ENCODE measurements at regions not wholly inside any gene's neighbourhood (a gene's known extent, or its start where the extent isn't known, plus 50 kb on each side); places are given as distances from the start of the nearest gene placed in this dataset.

GRCh38 chr3:44130249-44130648 lies 111.4 kb upstream of the TOPAZ1 start:
- Histone ChIP-seq H3K4me2 (no peak overlapping the region), H3K27ac (ENCODE audit: low read depth in 2 of 2, low read length in 1 of 2) (no peak overlapping the region), H3K4me3 (ENCODE audit: low read depth in 2 of 2, low read length in 1 of 2) (no peak overlapping the region), H3K79me2 (ENCODE audit: insufficient read depth) (no peaks in the 10 kb centered on the region), H4K20me1 (ENCODE audit: insufficient read depth) (no peaks in the 10 kb centered on the region), H3F3A (replicated peaks; ENCODE audit: insufficient read depth) (no peaks in the 10 kb centered on the region), H3K9me2 (no peaks in the 10 kb centered on the region), H3K9me3 (no peaks in the 10 kb centered on the region), H3K4me1 (ENCODE audit: control insufficient read depth in 1 of 2, insufficient read depth in 2 of 2, low read depth in 1 of 2, low read length in 1 of 2) (no peaks in the 10 kb centered on the region), H2AFZ (ENCODE audit: low read depth) (no peak overlapping the region), H3K9ac (no peak overlapping the region), H3K36me3 (replicated peaks in 1 of 2; ENCODE audit: control insufficient read depth in 1 of 2, insufficient read depth in 2 of 2, low read length in 1 of 2) (no peaks in the 10 kb centered on the region), H3K27me3 (ENCODE audit: insufficient read depth) (no peaks in the 10 kb centered on the region)
- ChIA-PET POLR2A (no interaction called here), CTCF (no interaction called here)
- TF ChIP-seq YY1 (IDR thresholded peaks at IDR 0.05; ENCODE audit: low read depth) (no peak), FOXJ3 (CRISPR knock-in tag; IDR thresholded peaks at IDR 0.05) (no peak), CHD2 (IDR thresholded peaks at IDR 0.05; ENCODE audit: low read length, partially characterized antibody) (no peak), SMC3 (IDR thresholded peaks at IDR 0.05; ENCODE audit: low read depth, low read length) (no peak), TCF12 (IDR thresholded peaks at IDR 0.05) (no peak), EZH2phosphoT487 (IDR thresholded peaks at IDR 0.05; ENCODE audit: borderline replicate concordance, low read depth) (no peak), GABPA (IDR thresholded peaks at IDR 0.05; ENCODE audit: low read depth) (no peak), RCOR1 (IDR thresholded peaks at IDR 0.05; ENCODE audit: low read length) (no peak), REST (IDR thresholded peaks at IDR 0.05; ENCODE audit: low read depth, low read length) (no peak), EP300 (IDR thresholded peaks at IDR 0.05; ENCODE audit: borderline replicate concordance in 1 of 2, low read depth in 1 of 2, low read length in 1 of 2) (no peak)
- TF ChIP-seq, protein P1, sequence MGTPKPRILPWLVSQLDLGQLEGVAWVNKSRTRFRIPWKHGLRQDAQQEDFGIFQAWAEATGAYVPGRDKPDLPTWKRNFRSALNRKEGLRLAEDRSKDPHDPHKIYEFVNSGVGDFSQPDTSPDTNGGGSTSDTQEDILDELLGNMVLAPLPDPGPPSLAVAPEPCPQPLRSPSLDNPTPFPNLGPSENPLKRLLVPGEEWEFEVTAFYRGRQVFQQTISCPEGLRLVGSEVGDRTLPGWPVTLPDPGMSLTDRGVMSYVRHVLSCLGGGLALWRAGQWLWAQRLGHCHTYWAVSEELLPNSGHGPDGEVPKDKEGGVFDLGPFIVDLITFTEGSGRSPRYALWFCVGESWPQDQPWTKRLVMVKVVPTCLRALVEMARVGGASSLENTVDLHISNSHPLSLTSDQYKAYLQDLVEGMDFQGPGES (IDR thresholded peaks at IDR 0.05; ENCODE audit: low read depth, low read length), result no peak
- TF ChIP-seq, protein P2, sequence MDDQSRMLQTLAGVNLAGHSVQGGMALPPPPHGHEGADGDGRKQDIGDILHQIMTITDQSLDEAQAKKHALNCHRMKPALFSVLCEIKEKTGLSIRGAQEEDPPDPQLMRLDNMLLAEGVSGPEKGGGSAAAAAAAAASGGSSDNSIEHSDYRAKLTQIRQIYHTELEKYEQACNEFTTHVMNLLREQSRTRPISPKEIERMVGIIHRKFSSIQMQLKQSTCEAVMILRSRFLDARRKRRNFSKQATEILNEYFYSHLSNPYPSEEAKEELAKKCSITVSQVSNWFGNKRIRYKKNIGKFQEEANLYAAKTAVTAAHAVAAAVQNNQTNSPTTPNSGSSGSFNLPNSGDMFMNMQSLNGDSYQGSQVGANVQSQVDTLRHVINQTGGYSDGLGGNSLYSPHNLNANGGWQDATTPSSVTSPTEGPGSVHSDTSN (IDR thresholded peaks at IDR 0.05), result no peak
- DNase-seq, result no peak
- 56% methylated on average over 3 of the region's 4 CpGs for WGBS (ENCODE audit: low lambda C conversion rate)

- Histone ChIP-seq H2AFZ (ENCODE audit: low read depth) (no peak overlapping the region), H3K9ac (no peak overlapping the region), H3K27me3 (ENCODE audit: insufficient read depth) (no peaks in the 10 kb centered on the region), H4K20me1 (ENCODE audit: insufficient read depth) (no peaks in the 10 kb centered on the region), H3F3A (replicated peaks; ENCODE audit: insufficient read depth) (no peaks in the 10 kb centered on the region), H3K4me3 (ENCODE audit: low read depth in 2 of 2, low read length in 1 of 2) (no peak overlapping the region), H3K27ac (ENCODE audit: low read depth in 2 of 2, low read length in 1 of 2) (no peak overlapping the region), H3K36me3 (replicated peaks in 1 of 2; ENCODE audit: control insufficient read depth in 1 of 2, insufficient read depth in 2 of 2, low read length in 1 of 2) (no peaks in the 10 kb centered on the region), H3K9me2 (no peaks in the 10 kb centered on the region), H3K4me1 (ENCODE audit: control insufficient read depth in 1 of 2, insufficient read depth in 2 of 2, low read depth in 1 of 2, low read length in 1 of 2) (no peaks in the 10 kb centered on the region), H3K79me2 (ENCODE audit: insufficient read depth) (no peaks in the 10 kb centered on the region), H3K9me3 (no peaks in the 10 kb centered on the region), H3K4me2 (no peak overlapping the region)
- POLR2A ChIA-PET, result interaction anchor here (0.5 kb wide), 1 partner anchor 219 kb away, joined by 3 read pairs; no protein-coding TSS in a partner anchor
- 55% methylated on average over 4 of the region's 4 CpGs for WGBS (ENCODE audit: low lambda C conversion rate)
- CTCF ChIA-PET, result no interaction called here
- DNase-seq, result no peak
- no peak for TF ChIP-seq FOXJ3 (CRISPR knock-in tag; IDR thresholded peaks at IDR 0.05)
- no peak for TF ChIP-seq RXRA (IDR thresholded peaks at IDR 0.05; ENCODE audit: borderline replicate concordance, low read depth)
- TF ChIP-seq CHD2 (IDR thresholded peaks at IDR 0.05; ENCODE audit: low read length, partially characterized antibody), result no peak
- TF ChIP-seq, protein P3, sequence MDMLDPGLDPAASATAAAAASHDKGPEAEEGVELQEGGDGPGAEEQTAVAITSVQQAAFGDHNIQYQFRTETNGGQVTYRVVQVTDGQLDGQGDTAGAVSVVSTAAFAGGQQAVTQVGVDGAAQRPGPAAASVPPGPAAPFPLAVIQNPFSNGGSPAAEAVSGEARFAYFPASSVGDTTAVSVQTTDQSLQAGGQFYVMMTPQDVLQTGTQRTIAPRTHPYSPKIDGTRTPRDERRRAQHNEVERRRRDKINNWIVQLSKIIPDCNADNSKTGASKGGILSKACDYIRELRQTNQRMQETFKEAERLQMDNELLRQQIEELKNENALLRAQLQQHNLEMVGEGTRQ (IDR thresholded peaks at IDR 0.05; ENCODE audit: borderline replicate concordance, low read depth, low read length), result no peak
- no peak for TF ChIP-seq SMC3 (IDR thresholded peaks at IDR 0.05; ENCODE audit: low read depth, low read length)
- no peak for TF ChIP-seq CTCF (IDR thresholded peaks at IDR 0.05)
- TF ChIP-seq POLR2AphosphoS5 (IDR thresholded peaks at IDR 0.05; ENCODE audit: low read depth, low read length), result no peak
- no peak for TF ChIP-seq FOSL2 (IDR thresholded peaks at IDR 0.05; ENCODE audit: borderline replicate concordance, low read depth)
- TF ChIP-seq, protein P1 (IDR thresholded peaks at IDR 0.05; ENCODE audit: low read depth, low read length), result no peak
- no peak for TF ChIP-seq TCF12 (IDR thresholded peaks at IDR 0.05)
Measured at GRCh38 chr3:44132061-44132460, 109.6 kb upstream of the TOPAZ1 start.
